PC-3 (cell line): ENCODE measurements at regions not wholly inside any gene's neighbourhood (a gene's known extent, or its start where the extent isn't known, plus 50 kb on each side); places are given as distances from the start of the nearest gene placed in this dataset.

ENCODE experiments used
- CTCF ChIP-seq: fragments of 300-600 bp; sonication (generic); conservative IDR thresholded peaks from 2 replicates; pipeline ENCODE4 v1.5.1; 2017; ENCODE audit warnings: antibody characterized with exemption, low read depth, mild to moderate bottlenecking, low read length
- EZH2 ChIP-seq: fragments of 300-600 bp; sonication (generic); IDR thresholded peaks from one replicate; pipeline ENCODE4 v1.6.1; 2017; ENCODE audit warnings: antibody characterized with exemption, mild to moderate bottlenecking, low read length; ENCODE audit not compliant: unreplicated experiment

- TF ChIP-seq CTCF = no peak
- TF ChIP-seq EZH2 = no peak
Observed at GRCh38 chr2:12964904-12965539, 248.3 kb downstream of the TRIB2 start.
